PC-3 (cell line): ENCODE measurements at regions not wholly inside any gene's neighbourhood (a gene's known extent, or its start where the extent isn't known, plus 50 kb on each side); places are given as distances from the start of the nearest gene placed in this dataset.

ENCODE experiments used
- ATAC-seq: fragments of 200-7000 bp; cut with Tn5 transposase; 2 replicates; pipeline ENCODE4 v1.9.1; 2020; ENCODE audit warnings: mild to moderate bottlenecking, moderate library complexity
- BruUV-seq: library from RNA; stranded (reverse); fragments of 400-500 nt; replicated peaks from 2 replicates; lab custom pipeline; 2021; lab: Mats Ljungman, UMichigan
- CTCF ChIA-PET: fragments of 300-600 bp; sonication (Branson Sonifier 250); formaldehyde crosslinking; loops from one replicate; lab custom pipeline; 2022; ENCODE audit warnings: antibody characterized with exemption; lab: Charles Lee
- POLR2A ChIA-PET: fragments of 300-600 bp; sonication (Branson Sonifier 250); formaldehyde crosslinking; loops from one replicate; lab custom pipeline; 2022; ENCODE audit warnings: antibody characterized with exemption; ENCODE audit not compliant: unreplicated experiment; lab: Charles Lee
- DNase-seq: peaks from one replicate; pipeline ENCODE4 v3.0.0-alpha.2; 2015
- H2AFZ ChIP-seq: fragments of 300-600 bp; sonication (generic); 2 replicates; pipeline ENCODE4 v1.6.0; 2016; ENCODE audit warnings: antibody characterized with exemption, low read length
- H3F3A ChIP-seq: fragments of 300-600 bp; sonication (generic); one replicate; pipeline ENCODE4 v1.6.0; 2017; ENCODE audit warnings: antibody characterized with exemption, low read length, control low read depth, mild to moderate bottlenecking; ENCODE audit not compliant: unreplicated experiment
- H3K27ac ChIP-seq: fragments of 300-600 bp; sonication (generic); 2 replicates; pipeline ENCODE4 v1.5.1; 2016; ENCODE audit warnings: mild to moderate bottlenecking, low read length
- H3K27me3 ChIP-seq: fragments of 300-600 bp; sonication (generic); 2 replicates; pipeline ENCODE4 v1.6.1; 2016; ENCODE audit warnings: low read length, mixed read lengths
- H3K36me3 ChIP-seq: fragments of 300-600 bp; sonication (generic); 2 replicates; pipeline ENCODE4 v1.6.1; 2016; ENCODE audit warnings: low read depth, mixed run types, low read length, mixed read lengths
- H3K4me1 ChIP-seq: fragments of 300-600 bp; sonication (generic); 2 replicates; pipeline ENCODE4 v1.5.1; 2016; ENCODE audit warnings: low read length; ENCODE audit not compliant: insufficient read depth
- H3K4me2 ChIP-seq: fragments of 300-600 bp; sonication (generic); 2 replicates; pipeline ENCODE4 v1.6.0; 2016; ENCODE audit warnings: low read length
- H3K4me3 ChIP-seq: fragments of 300-600 bp; sonication (generic); 2 replicates; pipeline ENCODE4 v1.5.1; 2016; ENCODE audit warnings: mild to moderate bottlenecking, low read length, mixed read lengths
- H3K79me2 ChIP-seq: fragments of 300-600 bp; sonication (generic); 2 replicates; pipeline ENCODE4 v1.6.1; 2017; ENCODE audit warnings: low read length, mixed read lengths
- H3K9ac ChIP-seq: fragments of 300-600 bp; sonication (generic); 2 replicates; pipeline ENCODE4 v1.6.0; 2016; ENCODE audit warnings: mild to moderate bottlenecking, low read length
- H3K9me2 ChIP-seq: fragments of 300-600 bp; sonication (generic); replicated peaks from 2 replicates; pipeline ENCODE4 v1.6.1; 2016; ENCODE audit warnings: mixed run types, low read length, mixed read lengths
- H3K9me3 ChIP-seq: fragments of 300-600 bp; sonication (generic); 2 replicates; pipeline ENCODE4 v1.6.1; 2016; ENCODE audit warnings: low read length, mixed read lengths
- H4K20me1 ChIP-seq: fragments of 300-600 bp; sonication (generic); 2 replicates; pipeline ENCODE4 v1.6.1; 2016; ENCODE audit warnings: low read length, mixed read lengths
- EZH2 ChIP-seq: fragments of 300-600 bp; sonication (generic); IDR thresholded peaks from one replicate; pipeline ENCODE4 v1.6.1; 2017; ENCODE audit warnings: antibody characterized with exemption, mild to moderate bottlenecking, low read length; ENCODE audit not compliant: unreplicated experiment
- EZH2phosphoT487 ChIP-seq: fragments of 300-600 bp; sonication (generic); IDR thresholded peaks from 2 replicates; pipeline ENCODE4 v1.6.1; 2018; ENCODE audit warnings: mild to moderate bottlenecking, antibody characterized with exemption, low read length, borderline replicate concordance
- intact Hi-C: fragments of 100-400 bp; cut with micrococcal nuclease; formaldehyde crosslinking; loops from 2 replicates; pipeline ENCODE4 v1.9.0; 2023
- TF ChIP-seq, protein P1 (sequence below): fragments of 300-600 bp; sonication (generic); conservative IDR thresholded peaks from 2 replicates; pipeline ENCODE4 v1.5.1; 2017; ENCODE audit warnings: antibody characterized with exemption, low read depth, mild to moderate bottlenecking, low read length

DNA sequence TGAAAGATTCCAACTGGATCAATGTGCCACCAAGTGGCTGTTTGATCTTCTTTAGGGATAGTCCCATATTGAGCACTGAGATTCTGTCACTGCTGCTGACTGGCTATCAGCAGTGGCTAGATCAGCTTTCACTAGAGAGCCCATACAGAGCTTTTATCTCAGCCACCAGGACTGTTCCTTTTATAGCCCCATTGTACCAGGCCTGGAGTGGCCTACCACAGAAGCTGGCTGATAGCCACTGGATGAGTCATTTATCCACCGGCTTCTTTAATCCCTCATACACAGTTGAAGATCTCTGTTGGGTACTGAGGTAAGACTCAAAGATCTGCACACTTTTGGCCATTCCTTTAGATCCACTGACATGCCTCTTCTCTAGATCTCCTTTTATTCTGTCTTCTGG is 1101.1 kb downstream of the SORCS3 start:
- intact Hi-C loops, result no loop called here
- DNase-seq (peak; percentile 2), ATAC-seq (no peak)
- no peak overlapping the region for H3K27ac ChIP-seq
- H3K36me3 ChIP-seq, result no peaks in the 10 kb centered on the region
- ChIA-PET CTCF (no interaction called here), POLR2A (no interaction called here)
- H3K4me2 ChIP-seq, result no peak overlapping the region
- no peaks in the 10 kb centered on the region for H4K20me1 ChIP-seq
- H3K79me2 ChIP-seq, result no peaks in the 10 kb centered on the region
- no peak for TF ChIP-seq EZH2phosphoT487
- TF ChIP-seq, protein P1, sequence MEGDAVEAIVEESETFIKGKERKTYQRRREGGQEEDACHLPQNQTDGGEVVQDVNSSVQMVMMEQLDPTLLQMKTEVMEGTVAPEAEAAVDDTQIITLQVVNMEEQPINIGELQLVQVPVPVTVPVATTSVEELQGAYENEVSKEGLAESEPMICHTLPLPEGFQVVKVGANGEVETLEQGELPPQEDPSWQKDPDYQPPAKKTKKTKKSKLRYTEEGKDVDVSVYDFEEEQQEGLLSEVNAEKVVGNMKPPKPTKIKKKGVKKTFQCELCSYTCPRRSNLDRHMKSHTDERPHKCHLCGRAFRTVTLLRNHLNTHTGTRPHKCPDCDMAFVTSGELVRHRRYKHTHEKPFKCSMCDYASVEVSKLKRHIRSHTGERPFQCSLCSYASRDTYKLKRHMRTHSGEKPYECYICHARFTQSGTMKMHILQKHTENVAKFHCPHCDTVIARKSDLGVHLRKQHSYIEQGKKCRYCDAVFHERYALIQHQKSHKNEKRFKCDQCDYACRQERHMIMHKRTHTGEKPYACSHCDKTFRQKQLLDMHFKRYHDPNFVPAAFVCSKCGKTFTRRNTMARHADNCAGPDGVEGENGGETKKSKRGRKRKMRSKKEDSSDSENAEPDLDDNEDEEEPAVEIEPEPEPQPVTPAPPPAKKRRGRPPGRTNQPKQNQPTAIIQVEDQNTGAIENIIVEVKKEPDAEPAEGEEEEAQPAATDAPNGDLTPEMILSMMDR, result no peak
- no peak for TF ChIP-seq EZH2
- no peak overlapping the region for H2AFZ ChIP-seq
- H3K4me3 ChIP-seq, result no peak overlapping the region
- BruUV-seq, result no TSS peak
- H3K9ac ChIP-seq, result no peak overlapping the region
- H3K4me1 ChIP-seq, result no peaks in the 10 kb centered on the region
- H3K9me2 ChIP-seq, result no peaks in the 10 kb centered on the region
- no peaks in the 10 kb centered on the region for H3F3A ChIP-seq
- no peaks in the 10 kb centered on the region for H3K27me3 ChIP-seq
- no peaks in the 10 kb centered on the region for H3K9me3 ChIP-seq

DNA sequence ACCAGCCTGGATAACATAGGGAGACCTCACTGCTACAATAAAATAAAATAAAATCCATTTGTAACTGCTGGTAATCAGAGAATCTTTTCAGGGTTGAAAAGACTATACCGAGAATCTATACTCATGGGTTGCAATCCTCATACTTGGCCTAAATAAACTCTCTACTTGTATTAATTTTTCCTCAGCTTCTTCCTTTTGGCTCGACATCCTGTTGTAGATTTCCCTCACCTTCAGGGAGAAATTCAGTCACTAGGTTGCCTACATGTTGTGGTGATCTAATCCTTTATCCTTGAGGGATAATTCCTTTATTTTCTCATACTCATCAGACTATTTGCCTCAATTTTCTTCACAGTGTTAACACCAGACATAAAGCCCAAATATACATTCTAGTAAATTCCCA is 1093.4 kb downstream of the SORCS3 start:
- Histone ChIP-seq H3K36me3 (no peaks in the 10 kb centered on the region), H3K27me3 (no peaks in the 10 kb centered on the region), H3K9me2 (no peaks in the 10 kb centered on the region), H3K4me1 (no peaks in the 10 kb centered on the region), H3F3A (no peaks in the 10 kb centered on the region), H4K20me1 (no peaks in the 10 kb centered on the region), H2AFZ (no peak overlapping the region), H3K4me3 (no peak overlapping the region), H3K9me3 (no peaks in the 10 kb centered on the region), H3K9ac (no peak overlapping the region), H3K4me2 (no peak overlapping the region), H3K79me2 (no peaks in the 10 kb centered on the region), H3K27ac (no peak overlapping the region)
- TF ChIP-seq EZH2phosphoT487 (no peak), EZH2 (no peak)
- TF ChIP-seq, protein P1, result no peak
- BruUV-seq, result no TSS peak
- intact Hi-C loops, result no loop called here
- ChIA-PET CTCF (no interaction called here), POLR2A (no interaction called here)
- DNase-seq (no peak), ATAC-seq (no peak)

DNA sequence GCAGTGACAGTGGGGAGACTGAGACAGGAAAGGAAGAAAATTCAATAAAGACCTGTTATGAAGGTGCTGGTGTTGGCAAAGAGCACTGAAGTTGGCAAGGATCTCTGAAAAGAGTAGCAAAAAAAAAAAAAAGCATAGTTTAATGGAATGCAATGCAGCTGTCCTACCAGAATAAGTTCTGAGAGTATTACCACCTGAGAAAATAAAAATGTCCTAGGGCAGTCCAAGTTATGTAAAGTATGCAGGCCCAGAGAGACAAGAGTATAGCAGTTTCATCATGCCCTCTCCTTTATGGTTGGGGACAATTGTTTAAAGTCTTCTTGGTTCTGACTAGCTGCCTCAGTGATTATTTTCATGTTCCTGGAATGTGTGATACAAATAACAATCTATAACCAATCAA is 1092.8 kb downstream of the SORCS3 start:
- no TSS peak for BruUV-seq
- no peaks in the 10 kb centered on the region for H3K9me3 ChIP-seq
- H3K79me2 ChIP-seq, result no peaks in the 10 kb centered on the region
- TF ChIP-seq, protein P1, result no peak
- TF ChIP-seq EZH2phosphoT487 (no peak), EZH2 (no peak)
- H3K4me2 ChIP-seq, result no peak overlapping the region
- no peak overlapping the region for H3K4me3 ChIP-seq
- H3K9me2 ChIP-seq, result no peaks in the 10 kb centered on the region
- H3F3A ChIP-seq, result no peaks in the 10 kb centered on the region
- ATAC-seq, result no peak
- intact Hi-C loops, result no loop called here
- no peaks in the 10 kb centered on the region for H3K4me1 ChIP-seq
- no peak overlapping the region for H3K9ac ChIP-seq
- no peak overlapping the region for H2AFZ ChIP-seq
- ChIA-PET POLR2A (no interaction called here), CTCF (no interaction called here)
- H4K20me1 ChIP-seq, result no peaks in the 10 kb centered on the region
- no peaks in the 10 kb centered on the region for H3K36me3 ChIP-seq
- DNase-seq, result no peak
- no peaks in the 10 kb centered on the region for H3K27me3 ChIP-seq
- H3K27ac ChIP-seq, result no peak overlapping the region
